ENCODE measurements at regions not wholly inside any gene's neighbourhood (a gene's known extent, or its start where the extent isn't known, plus 50 kb on each side); places are given as distances from the start of the nearest gene placed in this dataset.

DNA sequence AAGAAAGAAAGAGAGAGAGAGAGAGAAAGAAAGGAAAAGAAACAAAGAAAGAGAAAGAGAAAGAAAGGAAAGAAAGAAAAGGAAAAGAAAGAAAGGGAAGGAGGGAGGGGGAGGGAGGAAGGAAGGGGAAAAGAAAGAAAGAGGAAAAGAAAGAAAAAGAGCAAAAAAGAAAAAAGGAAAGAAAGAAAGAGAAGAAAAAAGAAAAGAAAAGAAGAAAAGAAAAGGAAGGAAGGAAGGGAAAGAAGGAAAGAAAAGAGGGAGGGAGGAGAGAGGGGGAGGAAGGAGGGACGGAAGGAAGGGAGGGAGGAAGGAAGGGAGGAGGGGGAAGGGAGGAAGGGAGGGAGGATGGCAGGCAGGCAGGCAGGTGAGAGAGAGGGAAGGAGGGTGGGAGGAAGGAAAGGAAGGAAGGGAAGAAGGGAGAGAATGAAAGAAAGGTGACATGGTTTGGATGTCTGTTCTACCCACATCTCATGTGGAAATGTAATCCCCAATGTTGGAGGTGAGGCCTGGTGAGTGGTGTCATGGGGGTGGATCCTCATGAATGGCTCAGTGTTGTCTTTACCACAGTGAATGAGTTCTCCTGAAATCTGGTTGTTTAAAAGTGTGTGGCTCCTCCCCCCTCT, 83.0 kb upstream of the DCLK2 start:
- TF ChIP-seq, protein P1, sequence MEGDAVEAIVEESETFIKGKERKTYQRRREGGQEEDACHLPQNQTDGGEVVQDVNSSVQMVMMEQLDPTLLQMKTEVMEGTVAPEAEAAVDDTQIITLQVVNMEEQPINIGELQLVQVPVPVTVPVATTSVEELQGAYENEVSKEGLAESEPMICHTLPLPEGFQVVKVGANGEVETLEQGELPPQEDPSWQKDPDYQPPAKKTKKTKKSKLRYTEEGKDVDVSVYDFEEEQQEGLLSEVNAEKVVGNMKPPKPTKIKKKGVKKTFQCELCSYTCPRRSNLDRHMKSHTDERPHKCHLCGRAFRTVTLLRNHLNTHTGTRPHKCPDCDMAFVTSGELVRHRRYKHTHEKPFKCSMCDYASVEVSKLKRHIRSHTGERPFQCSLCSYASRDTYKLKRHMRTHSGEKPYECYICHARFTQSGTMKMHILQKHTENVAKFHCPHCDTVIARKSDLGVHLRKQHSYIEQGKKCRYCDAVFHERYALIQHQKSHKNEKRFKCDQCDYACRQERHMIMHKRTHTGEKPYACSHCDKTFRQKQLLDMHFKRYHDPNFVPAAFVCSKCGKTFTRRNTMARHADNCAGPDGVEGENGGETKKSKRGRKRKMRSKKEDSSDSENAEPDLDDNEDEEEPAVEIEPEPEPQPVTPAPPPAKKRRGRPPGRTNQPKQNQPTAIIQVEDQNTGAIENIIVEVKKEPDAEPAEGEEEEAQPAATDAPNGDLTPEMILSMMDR (IDR thresholded peaks at IDR 0.05): no peak
- TF ChIP-seq POLR2A (IDR thresholded peaks at IDR 0.05): no peak
- no peak for TF ChIP-seq POLR2AphosphoS5 (IDR thresholded peaks at IDR 0.05)
- TF ChIP-seq EP300 (IDR thresholded peaks at IDR 0.05): no peak
- H3K4me1 ChIP-seq: peaks cover 4% of the 10 kb centered on the region
- H3K27ac ChIP-seq: no peak overlapping the region
- H3K4me3 ChIP-seq: no peak overlapping the region
- no peaks in the 10 kb centered on the region for H3K27me3 ChIP-seq
- no peaks in the 10 kb centered on the region for H3K9me3 ChIP-seq
- WGBS: 73% methylated on average over 1 of the region's 1 CpG
- no peaks in the 10 kb centered on the region for H3K36me3 ChIP-seq
- no peak for DNase-seq (ENCODE audit: low spot score in 2 of 2)

- Histone ChIP-seq H3K9me3 (no peaks in the 10 kb centered on the region), H3K27me3 (no peaks in the 10 kb centered on the region), H3K36me3 (no peaks in the 10 kb centered on the region), H3K27ac (no peak overlapping the region), H3K4me1 (peaks cover 4% of the 10 kb centered on the region), H3K4me3 (no peak overlapping the region)
- TF ChIP-seq EP300 (IDR thresholded peaks at IDR 0.05) (no peak), POLR2A (IDR thresholded peaks at IDR 0.05) (no peak), POLR2AphosphoS5 (IDR thresholded peaks at IDR 0.05) (no peak)
- TF ChIP-seq, protein P1 (IDR thresholded peaks at IDR 0.05): no peak
- no peak for DNase-seq (ENCODE audit: low spot score in 2 of 2)
- WGBS: 36% methylated on average over 4 of the region's 4 CpGs
These were observed 80.3 kb upstream of the DCLK2 start for GRCh38 chr4:149997881-149998421.

- 14% methylated on average over 3 of the region's 3 CpGs for WGBS
- TF ChIP-seq POLR2A (IDR thresholded peaks at IDR 0.05): no peak
- TF ChIP-seq, protein P1 (IDR thresholded peaks at IDR 0.05): peak in 1 of 2 donors; percentile 66
- Histone ChIP-seq H3K36me3 (no peaks in the 10 kb centered on the region), H3K27me3 (no peaks in the 10 kb centered on the region), H3K4me1 (peaks cover 4% of the 10 kb centered on the region), H3K9me3 (no peaks in the 10 kb centered on the region), H3K4me3 (no peak overlapping the region), H3K27ac (no peak overlapping the region)
- DNase-seq (ENCODE audit: low spot score in 2 of 2): no peak
These were observed 78.7 kb upstream of the DCLK2 start for GRCh38 chr4:149999485-150000074.

- TF ChIP-seq, protein P1 (IDR thresholded peaks at IDR 0.05): no peak
- TF ChIP-seq POLR2A (IDR thresholded peaks at IDR 0.05): no peak
- no peak for TF ChIP-seq EP300 (IDR thresholded peaks at IDR 0.05)
- no peak for TF ChIP-seq POLR2AphosphoS5 (IDR thresholded peaks at IDR 0.05)
- Histone ChIP-seq H3K27me3 (no peaks in the 10 kb centered on the region), H3K9me3 (no peaks in the 10 kb centered on the region), H3K36me3 (no peaks in the 10 kb centered on the region), H3K4me1 (peaks cover 4% of the 10 kb centered on the region), H3K4me3 (no peak overlapping the region), H3K27ac (no peak overlapping the region)
- WGBS: 94% methylated on average over 5 of the region's 5 CpGs
- DNase-seq (ENCODE audit: low spot score in 2 of 2): no peak
These were observed 76.4 kb upstream of the DCLK2 start for GRCh38 chr4:150001815-150002214.

- no peak for TF ChIP-seq POLR2AphosphoS5 (IDR thresholded peaks at IDR 0.05)
- no peak for TF ChIP-seq EP300 (IDR thresholded peaks at IDR 0.05)
- no peak for TF ChIP-seq POLR2A (IDR thresholded peaks at IDR 0.05)
- TF ChIP-seq, protein P1 (IDR thresholded peaks at IDR 0.05): no peak
- Histone ChIP-seq H3K4me1 (peaks cover 3% of the 10 kb centered on the region), H3K36me3 (no peaks in the 10 kb centered on the region), H3K27ac (no peak overlapping the region), H3K4me3 (no peak overlapping the region), H3K9me3 (no peaks in the 10 kb centered on the region), H3K27me3 (no peaks in the 10 kb centered on the region)
- DNase-seq (ENCODE audit: low spot score in 2 of 2): no peak
These were observed 75.7 kb upstream of the DCLK2 start for GRCh38 chr4:150002561-150002960.
